Trophoblast cell (in vitro differentiated cells and primary cell): ENCODE measurements at regions not wholly inside any gene's neighbourhood (a gene's known extent, or its start where the extent isn't known, plus 50 kb on each side); places are given as distances from the start of the nearest gene placed in this dataset.

Source experiments
- DNase-seq, 2 donors: peaks; one replicate each; pipeline ENCODE4 v3.0.0-alpha.2; 2016
- H2AFZ ChIP-seq: 2 replicates; pipeline ENCODE4 v1.6.1; 2013; ENCODE audit warnings: low read length, moderate library complexity, mild to moderate bottlenecking; ENCODE audit not compliant: insufficient read depth, poor library complexity
- H2AK5ac ChIP-seq: 2 replicates; pipeline ENCODE4 v1.6.1; 2013; ENCODE audit warnings: mild to moderate bottlenecking, low read length
- H2BK120ac ChIP-seq: 2 replicates; pipeline ENCODE4 v1.6.1; 2013; ENCODE audit warnings: low read length, mild to moderate bottlenecking, moderate library complexity; ENCODE audit not compliant: insufficient read depth, poor library complexity
- H2BK12ac ChIP-seq: 2 replicates; pipeline ENCODE4 v1.6.1; 2013; ENCODE audit warnings: mild to moderate bottlenecking, low read length, moderate library complexity
- H2BK5ac ChIP-seq: 2 replicates; pipeline ENCODE4 v1.6.1; 2013; ENCODE audit warnings: low read length, low read depth, moderate library complexity, mild to moderate bottlenecking; ENCODE audit not compliant: poor library complexity
- H3K14ac ChIP-seq: 2 replicates; pipeline ENCODE4 v1.6.1; 2013; ENCODE audit warnings: mild to moderate bottlenecking, low read length
- H3K18ac ChIP-seq: 2 replicates; pipeline ENCODE4 v1.6.1; 2013; ENCODE audit warnings: mild to moderate bottlenecking, low read length
- H3K23ac ChIP-seq: 2 replicates; pipeline ENCODE4 v1.6.1; 2013; ENCODE audit warnings: low read length
- H3K27ac ChIP-seq: 2 replicates; pipeline ENCODE4 v1.5.1; 2013; ENCODE audit warnings: low read depth, mild to moderate bottlenecking, inconsistent platforms, low read length, moderate library complexity
- H3K27me3 ChIP-seq: 2 replicates; pipeline ENCODE4 v1.6.1; 2013; ENCODE audit warnings: inconsistent platforms, mild to moderate bottlenecking, low read length, moderate library complexity; ENCODE audit not compliant: insufficient read depth
- H3K36me3 ChIP-seq, 2 experiments: 1 replicate in 1 of 2; 2 replicates in 1 of 2; pipeline ENCODE4 v1.6.1; 2013; ENCODE audit warnings: low read length in 2 of 2, mild to moderate bottlenecking in 2 of 2, moderate library complexity in 1 of 2; ENCODE audit not compliant: insufficient read depth in 2 of 2, control insufficient read depth in 1 of 2
- H3K4ac ChIP-seq: 2 replicates; pipeline ENCODE4 v1.6.1; 2013; ENCODE audit warnings: low read depth, mild to moderate bottlenecking, low read length, moderate library complexity
- H3K4me1 ChIP-seq, 2 experiments: 1 replicate in 1 of 2; 2 replicates in 1 of 2; pipeline ENCODE4 v1.6.1; 2013; ENCODE audit warnings: low read length in 2 of 2, mild to moderate bottlenecking in 2 of 2, moderate library complexity in 1 of 2; ENCODE audit not compliant: insufficient read depth in 2 of 2, control insufficient read depth in 1 of 2
- H3K4me2 ChIP-seq: 2 replicates; pipeline ENCODE4 v1.6.1; 2013; ENCODE audit warnings: inconsistent platforms, mild to moderate bottlenecking, low read length, moderate library complexity
- H3K4me3 ChIP-seq: 2 replicates; pipeline ENCODE4 v1.5.1; 2013; ENCODE audit warnings: mild to moderate bottlenecking, low read depth, low read length, inconsistent platforms
- H3K79me1 ChIP-seq: one replicate; pipeline ENCODE4 v1.6.1; 2013; ENCODE audit warnings: low read length
- H3K79me2 ChIP-seq: 2 replicates; pipeline ENCODE4 v1.6.1; 2013; ENCODE audit warnings: low read length, mild to moderate bottlenecking; ENCODE audit not compliant: control insufficient read depth, insufficient read depth, poor library complexity
- H3K9ac ChIP-seq: 2 replicates; pipeline ENCODE4 v1.6.1; 2013; ENCODE audit warnings: mild to moderate bottlenecking, low read length
- H3K9me3 ChIP-seq: 2 replicates; pipeline ENCODE4 v1.6.1; 2013; ENCODE audit warnings: low read depth, mild to moderate bottlenecking, control low read depth, inconsistent platforms, low read length; ENCODE audit not compliant: insufficient read depth
- H4K12ac ChIP-seq: 2 replicates; pipeline ENCODE4 v1.6.1; 2013; ENCODE audit warnings: low read depth, mild to moderate bottlenecking, low read length, moderate library complexity
- H4K8ac ChIP-seq: 2 replicates; pipeline ENCODE4 v1.6.1; 2013; ENCODE audit warnings: low read depth, mild to moderate bottlenecking, low read length, moderate library complexity
- H4K91ac ChIP-seq: one replicate; pipeline ENCODE4 v1.6.1; 2013; ENCODE audit warnings: low read depth, mild to moderate bottlenecking, low read length, moderate library complexity
- WGBS: extraction: QIAGEN DNeasy Blood & Tissue Kit; methylation state at CpG from one replicate; pipeline ENCODE4 v1.1.7; 2013; ENCODE audit warnings: missing lambda C conversion rate; ENCODE audit not compliant: insufficient read length, insufficient coverage; ENCODE audit errors: extremely low coverage; 5-methylcytosine and 5-hydroxymethylcytosine counted together

DNA sequence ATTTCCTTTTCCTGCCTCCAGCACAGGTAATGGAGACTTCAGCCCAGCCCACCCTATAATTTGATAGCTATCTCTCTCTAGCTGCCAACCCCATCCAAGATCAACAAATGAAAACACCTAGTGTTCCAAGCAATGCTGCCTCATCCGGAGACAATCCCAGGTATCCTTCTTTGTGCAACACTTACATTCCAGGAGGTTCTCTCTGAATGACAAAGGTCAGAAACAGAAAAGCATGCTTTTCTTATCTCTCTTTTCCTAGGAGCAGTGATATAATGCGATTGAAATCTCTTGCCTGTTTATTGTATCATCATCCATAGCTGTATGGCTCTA lies 699.3 kb downstream of the INHBA start:
- Histone ChIP-seq H4K91ac (no peak overlapping the region), H4K12ac (no peak overlapping the region), H3K9me3 (no peaks in the 10 kb centered on the region), H2AFZ (no peak overlapping the region), H3K27ac (peak overlapping the region; percentile 77), H4K8ac (no peak overlapping the region), H2BK120ac (no peak overlapping the region), H3K79me1 (peaks cover 21% of the 10 kb centered on the region), H3K14ac (no peak overlapping the region), H3K18ac (no peak overlapping the region), H2BK12ac (no peak overlapping the region), H3K36me3 (no peaks in the 10 kb centered on the region), H3K4ac (no peak overlapping the region), H3K4me2 (no peak overlapping the region), H3K27me3 (no peaks in the 10 kb centered on the region), H2AK5ac (no peak overlapping the region), H3K79me2 (peaks cover 2% of the 10 kb centered on the region), H3K4me1 (peaks cover 3 to 7% of the 10 kb centered on the region in 2 experiments), H2BK5ac (no peak overlapping the region), H3K9ac (no peak overlapping the region), H3K23ac (no peak overlapping the region), H3K4me3 (no peak overlapping the region)
- DNase-seq = peak; percentile 86 to 95
- no CpG with 5 or more reads among the region's 2 CpGs for WGBS

DNA sequence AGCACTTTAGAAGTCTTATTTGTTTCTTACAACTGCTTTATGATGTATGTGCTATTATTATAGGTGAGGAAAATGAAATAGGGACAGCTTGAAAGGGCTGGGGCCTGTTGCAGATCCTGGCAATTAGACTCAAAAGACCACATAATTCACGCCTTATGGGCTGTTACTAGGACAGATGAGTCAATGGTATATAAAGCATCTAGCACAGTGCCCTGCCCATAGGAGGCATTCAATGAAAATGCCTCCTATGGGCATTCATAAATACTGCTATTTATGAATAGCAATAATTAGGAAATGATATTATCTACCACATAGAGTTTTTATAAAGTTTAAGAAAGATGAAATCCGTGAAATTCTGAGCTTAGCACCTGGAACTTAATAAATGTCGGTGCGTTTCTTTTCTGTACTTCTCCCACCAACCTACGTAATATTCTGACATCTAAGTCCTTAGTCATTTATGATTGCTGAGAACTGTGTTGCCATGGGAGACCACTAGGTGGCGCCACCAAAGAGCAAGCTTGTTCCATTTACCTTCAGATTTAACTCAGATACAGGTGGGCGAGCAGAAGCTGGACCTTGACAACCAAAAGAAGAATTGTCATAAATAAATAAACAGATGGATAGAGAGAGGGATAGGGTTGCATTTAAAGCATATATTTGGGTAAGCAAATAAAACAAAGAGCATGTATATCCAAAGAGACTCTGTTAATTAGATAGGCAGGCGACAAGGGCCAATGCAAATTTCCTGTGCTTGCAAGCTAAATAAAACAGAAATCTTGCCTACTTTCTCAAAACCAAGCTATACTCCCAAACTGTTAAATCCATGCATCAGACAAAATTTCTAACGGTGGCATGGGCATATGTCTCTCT lies 699.9 kb downstream of the INHBA start:
- Histone ChIP-seq H3K4me2 (no peak overlapping the region), H3K27ac (peak overlapping the region; percentile 77), H2AK5ac (no peak overlapping the region), H3K36me3 (no peaks in the 10 kb centered on the region), H4K8ac (no peak overlapping the region), H4K91ac (peak overlapping the region; percentile 64), H3K79me1 (peaks cover 21% of the 10 kb centered on the region), H2BK12ac (no peak overlapping the region), H3K4ac (no peak overlapping the region), H3K23ac (no peak overlapping the region), H3K4me3 (no peak overlapping the region), H2BK5ac (no peak overlapping the region), H3K9ac (no peak overlapping the region), H3K4me1 (peaks cover 3 to 7% of the 10 kb centered on the region in 2 experiments), H3K14ac (no peak overlapping the region), H3K18ac (no peak overlapping the region), H3K79me2 (peaks cover 2% of the 10 kb centered on the region), H4K12ac (no peak overlapping the region), H3K27me3 (no peaks in the 10 kb centered on the region), H2BK120ac (peak overlapping the region; percentile 63), H3K9me3 (no peaks in the 10 kb centered on the region), H2AFZ (no peak overlapping the region)
- WGBS = no CpG with 5 or more reads among the region's 9 CpGs
- peak; percentile 85 to 94 for DNase-seq

DNA sequence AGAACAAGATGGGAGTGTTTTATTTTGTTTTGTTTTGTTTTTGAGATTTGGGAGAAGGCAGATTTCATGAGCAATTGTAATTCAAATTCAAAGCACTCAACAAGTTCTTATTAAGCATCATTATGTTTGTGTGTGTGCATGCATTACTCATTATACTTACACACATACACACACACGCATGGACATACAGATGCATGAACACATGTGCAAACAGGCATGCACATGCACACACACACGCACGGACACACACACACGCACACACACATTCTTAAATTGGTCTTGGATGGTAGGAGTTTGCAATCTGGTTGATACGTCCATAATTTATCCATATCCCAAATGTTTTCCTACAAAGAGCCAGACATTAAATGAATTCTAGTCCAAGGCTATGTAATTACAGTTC lies 702.8 kb downstream of the INHBA start:
- Histone ChIP-seq H2AFZ (no peak overlapping the region), H3K4me1 (peaks cover 3 to 10% of the 10 kb centered on the region in 2 experiments), H3K18ac (no peak overlapping the region), H2AK5ac (no peak overlapping the region), H2BK120ac (no peak overlapping the region), H3K79me2 (peaks cover 2% of the 10 kb centered on the region), H3K27ac (no peak overlapping the region), H2BK12ac (no peak overlapping the region), H3K27me3 (no peaks in the 10 kb centered on the region), H3K9ac (no peak overlapping the region), H3K14ac (no peak overlapping the region), H3K79me1 (peaks cover 22% of the 10 kb centered on the region), H4K12ac (no peak overlapping the region), H3K23ac (peak overlapping the region; percentile 19), H3K36me3 (no peaks in the 10 kb centered on the region), H3K4me2 (no peak overlapping the region), H2BK5ac (no peak overlapping the region), H4K91ac (no peak overlapping the region), H4K8ac (no peak overlapping the region), H3K4me3 (no peak overlapping the region), H3K4ac (no peak overlapping the region), H3K9me3 (no peaks in the 10 kb centered on the region)
- WGBS = no CpG with 5 or more reads among the region's 5 CpGs
- no peak for DNase-seq

DNA sequence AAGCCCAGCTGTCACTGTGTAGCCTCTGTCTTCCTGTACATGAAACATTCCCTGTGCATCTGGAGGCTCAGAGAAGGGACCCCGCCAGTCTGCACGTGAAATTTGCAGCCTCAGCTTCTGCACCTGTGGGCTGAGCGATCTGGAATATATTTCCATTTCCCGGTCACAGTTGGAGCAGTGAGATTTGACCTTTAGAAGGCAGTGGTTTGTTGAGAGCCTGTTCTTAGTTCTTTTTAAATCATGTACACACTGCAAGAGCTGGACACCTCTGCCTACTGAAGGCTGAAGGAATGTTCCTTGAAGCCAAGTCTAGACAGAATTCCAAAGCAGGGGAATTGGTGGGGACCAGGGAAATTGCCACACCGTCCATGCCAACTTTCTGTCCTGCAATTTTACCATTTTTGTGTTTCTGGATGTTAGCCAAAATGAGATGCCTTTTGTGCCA lies 706.6 kb downstream of the INHBA start:
- Histone ChIP-seq H3K18ac (no peak overlapping the region), H3K14ac (no peak overlapping the region), H3K79me2 (no peaks in the 10 kb centered on the region), H3K4me2 (no peak overlapping the region), H2BK12ac (no peak overlapping the region), H3K9ac (no peak overlapping the region), H4K8ac (no peak overlapping the region), H3K79me1 (peaks cover 6% of the 10 kb centered on the region), H2BK5ac (no peak overlapping the region), H2AFZ (no peak overlapping the region), H4K91ac (no peak overlapping the region), H3K4me1 (peaks cover 0 to 5% of the 10 kb centered on the region in 2 experiments), H2AK5ac (no peak overlapping the region), H3K9me3 (no peaks in the 10 kb centered on the region), H3K36me3 (no peaks in the 10 kb centered on the region), H3K4ac (no peak overlapping the region), H3K23ac (no peak overlapping the region), H4K12ac (no peak overlapping the region), H2BK120ac (no peak overlapping the region), H3K4me3 (no peak overlapping the region), H3K27ac (peak overlapping the region; percentile 48), H3K27me3 (no peaks in the 10 kb centered on the region)
- DNase-seq = no peak
- WGBS = no CpG with 5 or more reads among the region's 5 CpGs
